ENCODE measurements at regions not wholly inside any gene's neighbourhood (a gene's known extent, or its start where the extent isn't known, plus 50 kb on each side); places are given as distances from the start of the nearest gene placed in this dataset.

DNA sequence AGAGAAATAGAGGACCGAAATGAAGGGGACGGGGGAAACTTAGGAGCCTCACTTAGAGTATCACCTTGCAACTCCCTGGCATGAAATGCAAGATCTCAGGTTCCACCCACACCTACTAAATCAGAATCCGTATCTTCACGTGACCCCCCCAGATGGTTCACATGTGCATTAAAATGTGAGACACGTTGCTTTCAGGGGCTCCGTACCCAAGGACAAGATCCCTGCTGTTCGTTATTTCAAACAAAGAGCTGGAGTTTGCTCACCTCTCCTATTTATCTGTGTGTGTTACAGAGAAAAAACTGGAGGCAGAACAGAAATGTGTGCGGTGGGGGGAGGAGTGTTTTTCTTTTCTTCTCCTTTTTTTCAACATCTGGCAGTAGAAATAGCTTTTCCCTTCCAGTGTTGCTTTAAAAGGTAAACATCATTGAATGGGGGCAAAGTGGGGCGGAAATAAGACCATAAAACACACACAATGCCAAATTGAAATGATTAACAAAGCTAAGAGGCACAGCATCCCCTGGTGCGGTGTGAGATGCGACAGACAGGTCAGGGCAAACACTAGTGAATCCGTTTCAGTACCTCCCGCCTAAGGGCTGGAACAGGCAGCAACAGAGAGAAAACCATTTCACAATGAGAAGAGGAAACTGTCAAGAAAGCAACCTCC, 145.4 kb downstream of the SOX9 start:
- intact Hi-C loops (cut with micrococcal nuclease): no loop called here
- H3K4me3 ChIP-seq (ENCODE audit: low read length): no peak overlapping the region
- WGBS (ENCODE audit: insufficient coverage): 53% methylated on average over 12 of the region's 13 CpGs
- TF ChIP-seq, protein P1, sequence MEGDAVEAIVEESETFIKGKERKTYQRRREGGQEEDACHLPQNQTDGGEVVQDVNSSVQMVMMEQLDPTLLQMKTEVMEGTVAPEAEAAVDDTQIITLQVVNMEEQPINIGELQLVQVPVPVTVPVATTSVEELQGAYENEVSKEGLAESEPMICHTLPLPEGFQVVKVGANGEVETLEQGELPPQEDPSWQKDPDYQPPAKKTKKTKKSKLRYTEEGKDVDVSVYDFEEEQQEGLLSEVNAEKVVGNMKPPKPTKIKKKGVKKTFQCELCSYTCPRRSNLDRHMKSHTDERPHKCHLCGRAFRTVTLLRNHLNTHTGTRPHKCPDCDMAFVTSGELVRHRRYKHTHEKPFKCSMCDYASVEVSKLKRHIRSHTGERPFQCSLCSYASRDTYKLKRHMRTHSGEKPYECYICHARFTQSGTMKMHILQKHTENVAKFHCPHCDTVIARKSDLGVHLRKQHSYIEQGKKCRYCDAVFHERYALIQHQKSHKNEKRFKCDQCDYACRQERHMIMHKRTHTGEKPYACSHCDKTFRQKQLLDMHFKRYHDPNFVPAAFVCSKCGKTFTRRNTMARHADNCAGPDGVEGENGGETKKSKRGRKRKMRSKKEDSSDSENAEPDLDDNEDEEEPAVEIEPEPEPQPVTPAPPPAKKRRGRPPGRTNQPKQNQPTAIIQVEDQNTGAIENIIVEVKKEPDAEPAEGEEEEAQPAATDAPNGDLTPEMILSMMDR (IDR thresholded peaks at IDR 0.05): no peak
- Mint-ChIP-seq H3K36me3 (no peaks in the 10 kb centered on the region), H3K9me3 (peaks cover 2 to 5% of the 10 kb centered on the region in 2 donors), H3K27ac (no peak overlapping the region), H3K4me1 (no peaks in the 10 kb centered on the region), H3K4me3 (no peak overlapping the region), H3K27me3 (ENCODE audit: low read depth in 2 of 2) (no peaks in the 10 kb centered on the region)
- no peaks in the 10 kb centered on the region for H3K27me3 ChIP-seq (ENCODE audit: control insufficient read depth, insufficient read depth, low read length)
- no peaks in the 10 kb centered on the region for H3K9me3 ChIP-seq (ENCODE audit: control insufficient read depth, insufficient read depth, low read length)
- H3K4me1 ChIP-seq (ENCODE audit: control insufficient read depth, insufficient read depth, low read length): no peaks in the 10 kb centered on the region
- ATAC-seq: no peak
- H3K36me3 ChIP-seq (ENCODE audit: control insufficient read depth, insufficient read depth, low read length): no peaks in the 10 kb centered on the region
- no peak for DNase-seq
- H3K27ac ChIP-seq (ENCODE audit: low read length): no peak overlapping the region

DNA sequence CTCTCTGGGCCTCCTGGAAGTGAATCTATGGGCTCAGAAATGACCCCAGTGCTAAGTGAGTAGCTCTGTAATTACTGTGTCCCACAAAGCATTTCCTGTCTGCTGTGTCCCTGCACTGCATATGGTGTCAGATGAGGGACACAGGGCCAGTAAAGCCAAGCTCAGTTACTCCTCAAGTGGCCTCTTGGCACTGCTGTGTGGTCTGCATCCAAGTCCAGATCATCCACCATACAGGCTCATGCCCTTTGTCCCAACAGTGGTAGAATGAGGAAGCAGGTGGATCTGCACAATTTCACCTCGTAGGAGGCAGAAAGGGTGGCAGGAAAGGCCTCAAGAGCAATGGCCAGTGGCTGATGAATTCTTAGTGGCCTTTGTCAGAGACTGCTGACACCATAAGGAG, 146.8 kb downstream of the SOX9 start:
- no peak for ATAC-seq
- 26% methylated on average over 1 of the region's 1 CpG for WGBS (ENCODE audit: insufficient coverage)
- no peaks in the 10 kb centered on the region for H3K27me3 Mint-ChIP-seq (ENCODE audit: low read depth in 2 of 2)
- no peak overlapping the region for H3K4me3 Mint-ChIP-seq
- H3K36me3 ChIP-seq (ENCODE audit: control insufficient read depth, insufficient read depth, low read length): no peaks in the 10 kb centered on the region
- DNase-seq: no peak
- H3K36me3 Mint-ChIP-seq: no peaks in the 10 kb centered on the region
- no peaks in the 10 kb centered on the region for H3K27me3 ChIP-seq (ENCODE audit: control insufficient read depth, insufficient read depth, low read length)
- intact Hi-C loops (cut with micrococcal nuclease): no loop called here
- no peak overlapping the region for H3K4me3 ChIP-seq (ENCODE audit: low read length)
- H3K9me3 ChIP-seq (ENCODE audit: control insufficient read depth, insufficient read depth, low read length): no peaks in the 10 kb centered on the region
- no peak overlapping the region for H3K27ac ChIP-seq (ENCODE audit: low read length)
- TF ChIP-seq, protein P1 (IDR thresholded peaks at IDR 0.05): no peak
- no peak overlapping the region for H3K27ac Mint-ChIP-seq
- no peaks in the 10 kb centered on the region for H3K4me1 Mint-ChIP-seq
- H3K4me1 ChIP-seq (ENCODE audit: control insufficient read depth, insufficient read depth, low read length): no peaks in the 10 kb centered on the region
- H3K9me3 Mint-ChIP-seq: peaks cover 2 to 5% of the 10 kb centered on the region in 2 donors

DNA sequence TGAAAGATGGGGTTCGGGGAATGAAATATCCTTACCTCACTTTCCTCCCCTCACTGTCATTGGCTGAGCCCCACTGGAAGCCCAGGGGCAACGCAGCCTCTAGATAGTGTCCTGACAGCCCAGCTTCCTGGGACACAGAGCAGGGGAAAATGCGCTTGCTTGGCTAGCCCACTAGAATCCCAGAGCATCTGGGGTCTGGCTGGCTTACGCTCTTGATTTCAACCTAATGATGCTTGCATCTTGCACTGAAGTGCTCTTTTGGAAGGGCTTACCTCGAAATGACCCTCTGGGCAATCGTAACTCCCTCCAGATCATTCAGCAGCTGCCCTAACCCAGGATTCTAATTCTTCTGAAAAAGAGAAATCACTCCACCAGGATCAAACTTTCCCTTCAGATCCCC, 147.6 kb downstream of the SOX9 start:
- Mint-ChIP-seq H3K4me1 (no peaks in the 10 kb centered on the region), H3K36me3 (no peaks in the 10 kb centered on the region), H3K9me3 (peaks cover 2 to 7% of the 10 kb centered on the region in 2 donors), H3K4me3 (no peak overlapping the region), H3K27me3 (ENCODE audit: low read depth in 2 of 2) (peaks cover 0 to 3% of the 10 kb centered on the region in 2 donors), H3K27ac (no peak overlapping the region)
- Histone ChIP-seq H3K27me3 (ENCODE audit: control insufficient read depth, insufficient read depth, low read length) (no peaks in the 10 kb centered on the region), H3K27ac (ENCODE audit: low read length) (no peak overlapping the region), H3K4me3 (ENCODE audit: low read length) (no peak overlapping the region), H3K36me3 (ENCODE audit: control insufficient read depth, insufficient read depth, low read length) (no peaks in the 10 kb centered on the region), H3K9me3 (ENCODE audit: control insufficient read depth, insufficient read depth, low read length) (no peaks in the 10 kb centered on the region), H3K4me1 (ENCODE audit: control insufficient read depth, insufficient read depth, low read length) (no peaks in the 10 kb centered on the region)
- TF ChIP-seq, protein P1 (IDR thresholded peaks at IDR 0.05): no peak
- 78% methylated on average over 6 of the region's 6 CpGs for WGBS (ENCODE audit: insufficient coverage)
- no peak for DNase-seq
- ATAC-seq: no peak
- intact Hi-C loops (cut with micrococcal nuclease): no loop called here

Measured in natural killer cell (primary cell).